ENCODE measurements at regions not wholly inside any gene's neighbourhood (a gene's known extent, or its start where the extent isn't known, plus 50 kb on each side); places are given as distances from the start of the nearest gene placed in this dataset.

DNA sequence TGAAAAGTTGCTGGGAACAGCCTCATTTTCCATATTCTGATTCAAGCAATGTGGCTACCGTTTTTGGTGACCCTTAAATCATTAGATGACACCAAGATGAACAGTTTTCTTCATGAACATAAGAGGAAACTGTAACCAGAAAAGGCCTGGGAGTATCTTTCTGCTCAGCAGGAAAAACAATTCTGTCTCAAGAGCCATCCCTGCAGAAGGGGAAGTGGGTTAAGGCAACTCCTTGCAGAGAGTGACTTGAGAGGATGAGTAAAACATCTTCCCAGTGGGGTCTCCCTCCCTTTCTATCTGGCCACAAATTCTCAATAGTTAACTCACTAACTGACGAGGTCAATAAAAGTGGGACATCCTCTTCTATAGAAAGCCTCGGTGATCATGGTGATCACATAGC, 187.6 kb upstream of the NRIP1 start:
- no peak overlapping the region for H4K8ac ChIP-seq (replicated peaks; ENCODE audit: insufficient read length, low read depth, low read length)
- H3K9ac ChIP-seq (ENCODE audit: extremely low read depth, insufficient read length, low read length): no peak overlapping the region
- no peak overlapping the region for H2BK120ac ChIP-seq (ENCODE audit: low read depth, low read length, poor library complexity, severe bottlenecking)
- no CpG with 5 or more reads among the region's 3 CpGs for WGBS (ENCODE audit: extremely low coverage, insufficient read length, low lambda C conversion rate)
- Mint-ChIP-seq H3K27ac (no peak overlapping the region), H3K9me3 (no peaks in the 10 kb centered on the region; a peak in 1 of 5 replicates), H3K4me3 (no peak overlapping the region), H3K36me3 (ENCODE audit: insufficient read depth in 1 of 3, low read depth in 3 of 3) (no peaks in the 10 kb centered on the region; a peak in 2 of 7 replicates), H3K4me1 (no peaks in the 10 kb centered on the region), H3K27me3 (ENCODE audit: low read depth) (peaks cover 24% of the 10 kb centered on the region)
- H2AK5ac ChIP-seq (ENCODE audit: insufficient read length, low read length): no peak overlapping the region
- H3K56ac ChIP-seq (ENCODE audit: insufficient read length, low read depth, low read length): no peak overlapping the region
- H3K79me1 ChIP-seq (ENCODE audit: insufficient read depth, low read depth, low read length, poor library complexity, severe bottlenecking): no peaks in the 10 kb centered on the region
- no peak overlapping the region for H2BK12ac ChIP-seq (ENCODE audit: insufficient read length, low read depth, low read length)
- no peak overlapping the region for H4K5ac ChIP-seq (ENCODE audit: insufficient read length, low read depth, low read length)
- no peak overlapping the region for H3K27ac ChIP-seq (ENCODE audit: insufficient read length, low read depth, low read length)
- H3K4me1 ChIP-seq (ENCODE audit: insufficient read depth, low read length): no peaks in the 10 kb centered on the region
- no peak overlapping the region for H3K4me2 ChIP-seq (ENCODE audit: insufficient read depth, insufficient read length, low read length)
- H2BK5ac ChIP-seq (ENCODE audit: insufficient read length, low read length): no peak overlapping the region
- H2AFZ ChIP-seq (ENCODE audit: low read length): no peak overlapping the region
- no peak overlapping the region for H2BK15ac ChIP-seq (ENCODE audit: low read depth, low read length)
- H3K14ac ChIP-seq (ENCODE audit: insufficient read depth, low read length): no peak overlapping the region
- no peaks in the 10 kb centered on the region for H3K79me2 ChIP-seq (ENCODE audit: insufficient read depth, low read length)
- H3K18ac ChIP-seq (ENCODE audit: insufficient read length, low read depth, low read length): no peak overlapping the region
- TF ChIP-seq CTCF (conservative IDR thresholded peaks at IDR 0.05): no peak
- no peak overlapping the region for H3K23ac ChIP-seq (ENCODE audit: insufficient read length, low read depth, low read length)
- H4K20me1 ChIP-seq (ENCODE audit: control insufficient read depth, insufficient read depth, insufficient read length): no peaks in the 10 kb centered on the region
- H2BK20ac ChIP-seq (ENCODE audit: low read depth, low read length, poor library complexity, severe bottlenecking): no peak overlapping the region
- H3K23me2 ChIP-seq (ENCODE audit: insufficient read length, low read depth, low read length, poor library complexity, severe bottlenecking): no peaks in the 10 kb centered on the region
- no peak overlapping the region for H4K91ac ChIP-seq (ENCODE audit: insufficient read length, low read depth, low read length)
- no peak overlapping the region for H3T11ph ChIP-seq (ENCODE audit: low read length)
- no peaks in the 10 kb centered on the region for H3K9me3 ChIP-seq (ENCODE audit: control insufficient read depth, low read depth, low read length)
- no peaks in the 10 kb centered on the region; the same call in 1 of the 2 replicates for H3K27me3 ChIP-seq (ENCODE audit: insufficient read depth, low read length)
- no peak overlapping the region for H3K4ac ChIP-seq (ENCODE audit: low read depth, low read length)
- no peak for DNase-seq
